ENCODE measurements at regions not wholly inside any gene's neighbourhood (a gene's known extent, or its start where the extent isn't known, plus 50 kb on each side); places are given as distances from the start of the nearest gene placed in this dataset.

- TF ChIP-seq CTCF (IDR thresholded peaks at IDR 0.05 in 4 of 5, conservative IDR thresholded peaks at IDR 0.05 in 1 of 5) = no peak
- no peak for TF ChIP-seq POLR2A (IDR thresholded peaks at IDR 0.05)
Observed at GRCh38 chr16:18048853-18049546, 287.5 kb downstream of the NPIPA8 start.
